Loucy (cell line): ENCODE measurements at regions not wholly inside any gene's neighbourhood (a gene's known extent, or its start where the extent isn't known, plus 50 kb on each side); places are given as distances from the start of the nearest gene placed in this dataset.

Experiments
- CTCF ChIP-seq: fragments of 200-600 bp; sonication (generic); conservative IDR thresholded peaks from 2 replicates; pipeline ENCODE4 v1.5.1; 2014; ENCODE audit warnings: mild to moderate bottlenecking, antibody characterized with exemption, low read length
- EZH2phosphoT487 ChIP-seq: fragments of 200-600 bp; IDR thresholded peaks from 2 replicates; pipeline ENCODE4 v1.6.1; 2018; ENCODE audit warnings: antibody characterized with exemption, mild to moderate bottlenecking, moderate library complexity, borderline replicate concordance

DNA sequence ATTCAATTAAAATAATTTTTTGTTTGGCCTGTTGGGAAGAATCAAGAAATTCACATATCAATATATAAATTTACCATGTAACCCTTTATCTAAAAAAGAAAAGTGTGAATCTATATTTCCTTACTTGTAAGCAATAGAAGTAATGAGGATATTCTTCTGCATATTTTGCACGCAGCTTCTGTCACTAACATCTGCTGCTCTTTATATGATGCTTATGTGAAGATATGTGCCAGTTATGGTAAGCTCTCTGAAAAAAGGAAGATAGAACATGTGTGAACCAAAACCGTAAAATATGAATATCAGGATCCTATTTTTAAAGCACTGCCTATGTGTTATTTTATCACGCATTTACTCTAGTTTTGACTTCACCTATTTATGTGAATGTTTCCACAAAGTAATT lies 96.4 kb upstream of the ATP11B start:
- TF ChIP-seq CTCF = no peak
- TF ChIP-seq EZH2phosphoT487 = no peak
